DMS 273 (cell line): ENCODE measurements at regions not wholly inside any gene's neighbourhood (a gene's known extent, or its start where the extent isn't known, plus 50 kb on each side); places are given as distances from the start of the nearest gene placed in this dataset.

Experiments used
- DNase-seq: peaks from one replicate; lab custom pipeline; 2025; ENCODE audit not compliant: unreplicated experiment; lab: John Stamatoyannopoulos, UW

GRCh38 chr12:61667676-61668075 lies 592.5 kb upstream of the USP15 start:
- DNase-seq, result no peak

GRCh38 chr12:61676520-61676919 lies 583.7 kb upstream of the USP15 start:
- no peak for DNase-seq

DNA sequence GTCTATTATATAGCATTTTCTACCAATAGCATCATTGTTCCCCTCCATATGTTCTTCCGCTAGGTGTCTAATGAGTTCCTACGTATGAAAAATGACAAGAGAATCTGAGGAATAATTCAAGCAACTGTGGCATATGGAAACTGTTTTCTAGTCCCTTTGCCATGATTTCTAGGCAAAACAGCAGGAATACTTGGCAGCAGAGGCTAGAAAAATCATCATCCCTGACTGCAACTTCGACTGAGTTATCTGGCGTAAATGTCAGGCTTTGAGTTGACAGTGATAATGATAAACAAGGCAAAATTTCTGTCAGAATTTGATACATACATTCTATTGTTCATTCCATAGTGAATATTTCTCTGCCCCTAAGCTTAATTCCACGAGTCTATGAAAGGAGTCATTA lies 572.8 kb upstream of the USP15 start:
- DNase-seq, result no peak

- no peak for DNase-seq
Measured at GRCh38 chr12:61694214-61694613, 566.0 kb upstream of the USP15 start.

DNA sequence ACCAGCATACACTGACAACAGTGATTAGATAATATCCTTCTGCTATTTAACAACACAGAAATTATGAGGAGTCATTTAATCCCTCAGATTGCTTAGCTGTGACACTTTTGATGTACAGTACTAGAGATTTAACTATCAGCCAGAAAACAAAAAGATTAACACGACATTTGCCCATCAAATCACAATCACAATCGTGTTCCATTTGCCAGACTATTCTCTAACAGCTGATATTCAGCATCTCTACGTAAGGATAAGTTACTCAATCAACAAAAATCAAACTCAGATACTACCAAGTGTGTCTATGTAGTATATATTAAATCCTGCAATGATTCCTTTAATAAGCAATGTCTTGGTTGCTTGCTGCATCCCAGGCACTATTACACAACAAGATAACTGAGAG lies 558.7 kb upstream of the USP15 start:
- DNase-seq, result no peak

DNA sequence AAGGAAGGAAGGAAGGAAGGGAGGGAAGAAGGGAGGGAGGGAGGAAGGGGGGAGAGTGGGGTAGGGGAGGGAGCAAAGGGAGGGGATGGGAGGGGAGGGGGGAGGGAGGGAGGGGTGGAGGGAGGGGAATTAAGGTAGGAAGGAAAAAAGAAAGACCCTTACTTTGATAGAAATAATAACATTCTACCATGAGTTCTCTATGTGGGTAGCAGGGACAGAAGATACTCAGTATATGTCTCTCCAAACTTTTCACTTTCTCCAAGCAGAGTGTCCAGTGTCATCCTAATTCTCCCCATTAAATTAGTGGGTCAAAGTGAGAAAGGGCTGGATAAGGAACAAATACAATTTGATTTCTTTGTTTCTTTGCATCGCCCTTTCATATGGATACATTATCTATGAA lies 553.4 kb upstream of the USP15 start:
- DNase-seq, result no peak

GRCh38 chr12:61713121-61713520 lies 547.1 kb upstream of the USP15 start:
- DNase-seq, result no peak

- no peak for DNase-seq
Measured at GRCh38 chr12:61717986-61718385, 542.2 kb upstream of the USP15 start.

- DNase-seq, result no peak
Measured at GRCh38 chr12:61739925-61740324, 520.3 kb upstream of the USP15 start.

DNA sequence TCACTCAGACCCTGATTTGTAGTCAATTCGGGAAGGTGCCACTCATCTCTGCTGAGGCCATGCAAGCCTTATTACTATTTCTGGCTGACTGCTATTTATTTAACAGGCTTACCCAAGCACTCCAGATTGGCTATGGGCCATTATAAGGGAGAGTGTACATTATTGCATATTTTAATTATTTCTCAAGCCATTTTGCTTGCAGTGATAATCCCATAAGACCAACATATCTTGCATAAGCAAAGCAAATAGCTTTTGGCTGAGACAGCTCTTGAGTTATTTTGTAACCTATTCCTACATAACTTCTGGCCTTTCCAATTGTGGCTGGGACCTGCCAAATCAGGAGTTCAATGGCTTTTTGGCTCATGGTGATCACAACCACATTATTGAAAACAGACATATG lies 509.6 kb upstream of the USP15 start:
- DNase-seq, result no peak

- no peak for DNase-seq
Measured at GRCh38 chr12:61754214-61754613, 506.0 kb upstream of the USP15 start.

GRCh38 chr12:61757831-61758505 lies 502.2 kb upstream of the USP15 start:
- no peak for DNase-seq

DNA sequence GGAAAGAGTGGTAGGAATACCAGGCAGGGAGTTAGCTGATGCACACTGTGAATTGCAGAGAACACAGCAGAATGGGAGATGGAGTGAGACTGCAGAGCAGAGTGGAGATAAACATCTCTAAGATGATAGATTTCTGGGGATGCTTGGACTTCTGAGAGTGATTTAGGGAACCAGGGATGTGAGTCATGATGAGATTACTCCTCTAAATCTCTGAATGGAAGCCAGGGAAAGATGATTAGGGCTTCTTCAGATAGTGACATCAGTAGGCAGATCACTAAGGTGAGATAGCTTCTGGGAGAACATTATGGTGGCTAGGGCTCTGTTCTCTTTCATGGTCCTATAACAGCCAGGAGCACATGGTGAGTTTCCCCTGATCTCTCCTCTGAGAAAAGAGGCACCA lies 501.5 kb upstream of the USP15 start:
- no peak for DNase-seq

- DNase-seq, result no peak
Measured at GRCh38 chr12:61765926-61766325, 494.3 kb upstream of the USP15 start.

GRCh38 chr12:61780435-61780834 lies 479.8 kb upstream of the USP15 start:
- no peak for DNase-seq

- DNase-seq, result no peak
Measured at GRCh38 chr12:61781021-61781581, 479.1 kb upstream of the USP15 start.

DNA sequence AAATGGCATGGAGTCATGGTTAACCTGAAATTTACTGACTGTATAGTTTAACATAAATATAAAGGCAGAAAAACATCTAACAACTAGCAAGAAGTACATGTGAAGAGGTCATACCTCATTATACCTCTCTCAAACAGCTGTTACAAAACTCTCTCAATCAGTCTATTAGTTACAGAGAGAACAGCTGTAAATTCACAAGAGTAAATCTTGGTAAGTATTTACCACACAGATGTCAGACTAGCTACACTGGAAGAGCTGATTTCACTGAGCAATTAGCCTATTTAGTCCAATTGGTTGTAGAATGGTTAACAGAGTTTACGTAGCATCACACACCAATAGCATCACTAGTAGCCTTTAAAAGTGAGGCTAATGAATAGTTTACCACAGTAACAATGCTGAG lies 463.4 kb upstream of the USP15 start:
- DNase-seq, result no peak

- DNase-seq, result no peak
Measured at GRCh38 chr12:61797266-61797665, 462.9 kb upstream of the USP15 start.

DNA sequence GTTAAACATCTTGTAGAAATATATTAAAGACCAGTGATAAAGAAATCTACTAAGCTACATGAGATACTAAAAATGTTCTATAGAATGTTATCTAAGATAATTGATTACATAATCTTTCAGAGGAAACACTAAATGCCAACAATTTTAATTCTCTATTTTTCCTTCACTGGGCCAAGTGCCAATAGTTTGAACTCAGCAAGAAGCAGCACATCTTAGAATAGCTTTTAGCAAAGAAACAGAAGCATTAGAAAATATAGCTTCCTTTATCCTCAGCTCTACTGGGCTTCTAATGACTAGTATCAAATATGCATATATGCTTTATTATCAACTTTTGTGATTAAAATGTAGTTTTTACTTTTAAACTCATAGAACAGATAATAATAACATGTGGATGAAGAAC lies 461.4 kb upstream of the USP15 start:
- DNase-seq, result no peak

DNA sequence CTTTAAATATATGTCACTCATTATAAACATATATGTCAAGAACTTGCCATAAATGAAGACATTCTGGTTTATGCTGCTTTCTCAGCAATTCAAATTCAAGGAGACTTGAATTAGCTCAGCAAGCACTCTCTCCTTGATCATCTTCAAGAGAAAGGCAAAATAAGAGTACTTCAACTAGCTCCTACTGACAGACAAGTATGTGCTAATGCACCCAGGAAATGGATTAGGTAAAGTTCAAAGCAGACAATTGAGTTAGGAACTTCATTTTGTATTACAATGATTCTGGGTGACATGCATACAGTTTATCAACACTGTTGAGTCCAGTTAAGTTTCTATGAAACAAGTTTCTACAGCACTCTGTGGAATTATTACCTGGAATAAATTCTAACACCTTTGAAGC lies 455.9 kb upstream of the USP15 start:
- no peak for DNase-seq

DNA sequence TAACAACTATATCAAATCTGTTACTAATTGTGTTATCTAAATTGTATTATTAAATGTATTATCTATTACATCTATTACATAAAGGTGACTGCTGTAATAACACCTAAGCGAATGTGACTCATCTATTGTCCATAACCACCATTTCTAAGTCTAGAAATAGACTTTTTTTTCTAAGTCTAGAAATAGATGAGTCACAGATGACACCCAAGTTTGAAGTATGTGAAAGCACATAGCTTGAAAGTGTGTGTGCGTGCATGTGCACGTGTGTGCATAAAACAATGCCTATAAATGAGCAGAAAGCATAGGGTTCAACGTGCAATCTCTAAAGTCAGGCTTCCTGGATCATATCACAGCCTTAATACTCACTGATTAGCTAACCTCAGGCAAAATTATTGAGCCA lies 451.3 kb upstream of the USP15 start:
- no peak for DNase-seq

DNA sequence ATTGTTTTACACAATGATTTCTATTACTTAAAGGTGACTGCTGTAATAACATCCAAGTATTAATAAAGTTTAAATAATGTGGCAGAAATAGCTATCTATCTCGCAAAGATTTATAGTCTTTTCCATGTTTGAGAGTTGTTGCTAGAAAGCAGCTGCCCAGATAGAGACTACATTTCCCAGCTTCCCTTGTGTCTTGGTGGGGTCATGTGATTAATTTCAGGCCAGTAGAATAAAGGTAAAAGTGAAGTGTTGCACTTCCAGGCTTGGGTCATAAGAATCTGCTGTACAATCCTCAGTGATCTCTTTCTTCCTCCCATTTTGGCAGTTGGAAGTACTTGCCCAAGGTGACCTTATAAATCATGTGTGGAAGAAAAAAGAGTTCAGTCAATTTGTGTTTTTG lies 449.7 kb upstream of the USP15 start:
- DNase-seq, result no peak

GRCh38 chr12:61821381-61821780 lies 438.8 kb upstream of the USP15 start:
- DNase-seq, result no peak
